WTC11 (cell line): ENCODE measurements at regions not wholly inside any gene's neighbourhood (a gene's known extent, or its start where the extent isn't known, plus 50 kb on each side); places are given as distances from the start of the nearest gene placed in this dataset.

Source experiments
- ATAC-seq: fragments of 200-7000 bp; cut with Tn5 transposase; 2 replicates; pipeline ENCODE4 v1.10.0; 2021; ENCODE audit warnings: mild to moderate bottlenecking, moderate library complexity
- CTCF ChIA-PET: fragments of 300-600 bp; sonication (Branson Sonifier 250); formaldehyde crosslinking; loops from one replicate; lab custom pipeline; 2021; ENCODE audit warnings: antibody characterized with exemption; lab: Charles Lee
- POLR2A ChIA-PET: fragments of 350-600 bp; sonication (Branson Sonifier 250); formaldehyde crosslinking; loops from one replicate; lab custom pipeline; 2021; ENCODE audit warnings: antibody characterized with exemption; lab: Charles Lee
- DNase-seq: peaks from one replicate; pipeline ENCODE4 v3.0.0; 2021; ENCODE audit warnings: low spot score
- H3K27ac Mint-ChIP-seq: 2 replicates; pipeline ENCODE4 v1.8.0; 2021; ENCODE audit warnings: mixed read lengths
- H3K27me3 Mint-ChIP-seq: 2 replicates; pipeline ENCODE4 v1.8.0; 2021; ENCODE audit warnings: low read depth, mild to moderate bottlenecking, moderate library complexity, mixed read lengths
- H3K36me3 Mint-ChIP-seq: 2 replicates; pipeline ENCODE4 v1.8.0; 2021; ENCODE audit warnings: mixed read lengths
- H3K4me1 Mint-ChIP-seq: 2 replicates; pipeline ENCODE4 v1.8.0; 2022; ENCODE audit warnings: mixed read lengths
- H3K4me3 Mint-ChIP-seq: 2 replicates; pipeline ENCODE4 v1.8.0; 2021; ENCODE audit warnings: mild to moderate bottlenecking, moderate library complexity, mixed read lengths
- H3K9me3 Mint-ChIP-seq: 2 replicates; pipeline ENCODE4 v1.8.0; 2021; ENCODE audit warnings: mixed read lengths
- CREB1 ChIP-seq: sonication (generic); formaldehyde crosslinking; IDR thresholded peaks from 2 replicates; pipeline ENCODE4 v1.8.0; 2023; ENCODE audit warnings: mild to moderate bottlenecking, missing genetic modification reagents
- EMX1 ChIP-seq: fragments of 250-450 bp; sonication (Bioruptor Pico); IDR thresholded peaks from 2 replicates; pipeline ENCODE4 v1.8.0; 2021; ENCODE audit warnings: mild to moderate bottlenecking
- FOXP1 ChIP-seq: sonication (generic); formaldehyde crosslinking; IDR thresholded peaks from 2 replicates; pipeline ENCODE4 v1.8.0; 2022; ENCODE audit warnings: missing genetic modification reagents, mild to moderate bottlenecking, moderate library complexity, borderline replicate concordance
- MYBL2 ChIP-seq: sonication (generic); formaldehyde crosslinking; IDR thresholded peaks from 2 replicates; pipeline ENCODE4 v1.8.1; 2023; ENCODE audit warnings: mild to moderate bottlenecking, moderate library complexity, missing genetic modification reagents
- TP53 ChIP-seq: sonication (generic); formaldehyde crosslinking; IDR thresholded peaks from 2 replicates; pipeline ENCODE4 v1.8.1; 2023; ENCODE audit warnings: mild to moderate bottlenecking, missing genetic modification reagents
- ZNF396 ChIP-seq: fragments of 250-450 bp; sonication (Bioruptor Pico); IDR thresholded peaks from 2 replicates; pipeline ENCODE4 v1.8.0; 2021; ENCODE audit warnings: mild to moderate bottlenecking, moderate library complexity, borderline replicate concordance
- TF ChIP-seq, protein P1 (sequence below): sonication (generic); formaldehyde crosslinking; IDR thresholded peaks from 2 replicates; pipeline ENCODE4 v1.8.0; 2023; ENCODE audit warnings: mild to moderate bottlenecking, missing genetic modification reagents
- TF ChIP-seq, protein P2 (sequence below): fragments of 250-450 bp; sonication (Bioruptor Pico); IDR thresholded peaks from 2 replicates; pipeline ENCODE4 v1.8.0; 2021; ENCODE audit warnings: mild to moderate bottlenecking
- TF ChIP-seq, protein P3 (sequence below): sonication (generic); formaldehyde crosslinking; conservative IDR thresholded peaks from 2 replicates; pipeline ENCODE4 v1.8.1; 2023; ENCODE audit warnings: mild to moderate bottlenecking, low read depth, missing genetic modification reagents, moderate library complexity
- TF ChIP-seq, protein P4 (sequence below): fragments of 250-450 bp; sonication (Bioruptor Pico); IDR thresholded peaks from 2 replicates; pipeline ENCODE4 v1.9.0; 2021; ENCODE audit warnings: mild to moderate bottlenecking
- TF ChIP-seq, protein P5 (sequence below): sonication (generic); formaldehyde crosslinking; IDR thresholded peaks from 2 replicates; pipeline ENCODE4 v1.8.1; 2022; ENCODE audit warnings: mild to moderate bottlenecking, missing genetic modification reagents, moderate library complexity, borderline replicate concordance
- TF ChIP-seq, protein P6 (sequence below): sonication (generic); formaldehyde crosslinking; IDR thresholded peaks from 2 replicates; pipeline ENCODE4 v1.8.1; 2023; ENCODE audit warnings: mild to moderate bottlenecking, moderate library complexity, missing genetic modification reagents
- TF ChIP-seq, protein P7 (sequence below): fragments of 250-450 bp; sonication (Bioruptor Pico); conservative IDR thresholded peaks from 2 replicates; pipeline ENCODE4 v1.9.0; 2021; ENCODE audit warnings: mild to moderate bottlenecking
- TF ChIP-seq, protein P8 (sequence below): sonication (generic); formaldehyde crosslinking; IDR thresholded peaks from 2 replicates; pipeline ENCODE4 v1.8.0; 2022; ENCODE audit warnings: mild to moderate bottlenecking, missing genetic modification reagents
- TF ChIP-seq, protein P9 (sequence below): sonication (generic); formaldehyde crosslinking; IDR thresholded peaks from 2 replicates; pipeline ENCODE4 v1.8.1; 2022; ENCODE audit warnings: low read depth, missing genetic modification reagents, borderline replicate concordance

DNA sequence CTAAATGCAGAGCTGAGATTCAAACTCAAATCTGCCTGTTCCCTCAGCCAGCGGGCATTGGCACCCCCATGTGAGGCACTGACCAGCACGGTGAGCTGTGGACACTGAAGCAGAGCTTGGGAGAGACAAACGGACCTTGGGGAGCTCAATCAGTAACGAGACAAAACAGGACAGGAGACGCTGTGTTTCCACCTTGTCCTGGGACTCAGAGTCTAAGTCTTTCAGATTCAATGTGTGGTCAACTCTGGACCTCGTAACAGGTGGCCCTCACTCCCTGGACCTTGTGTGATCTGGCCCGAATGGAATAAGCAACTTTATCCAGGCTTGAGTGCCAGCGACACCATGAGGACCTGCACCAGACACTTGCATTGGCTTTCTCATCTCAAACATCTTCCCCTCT, 232.5 kb downstream of the UACA start (continued):
- TF ChIP-seq, protein P1, sequence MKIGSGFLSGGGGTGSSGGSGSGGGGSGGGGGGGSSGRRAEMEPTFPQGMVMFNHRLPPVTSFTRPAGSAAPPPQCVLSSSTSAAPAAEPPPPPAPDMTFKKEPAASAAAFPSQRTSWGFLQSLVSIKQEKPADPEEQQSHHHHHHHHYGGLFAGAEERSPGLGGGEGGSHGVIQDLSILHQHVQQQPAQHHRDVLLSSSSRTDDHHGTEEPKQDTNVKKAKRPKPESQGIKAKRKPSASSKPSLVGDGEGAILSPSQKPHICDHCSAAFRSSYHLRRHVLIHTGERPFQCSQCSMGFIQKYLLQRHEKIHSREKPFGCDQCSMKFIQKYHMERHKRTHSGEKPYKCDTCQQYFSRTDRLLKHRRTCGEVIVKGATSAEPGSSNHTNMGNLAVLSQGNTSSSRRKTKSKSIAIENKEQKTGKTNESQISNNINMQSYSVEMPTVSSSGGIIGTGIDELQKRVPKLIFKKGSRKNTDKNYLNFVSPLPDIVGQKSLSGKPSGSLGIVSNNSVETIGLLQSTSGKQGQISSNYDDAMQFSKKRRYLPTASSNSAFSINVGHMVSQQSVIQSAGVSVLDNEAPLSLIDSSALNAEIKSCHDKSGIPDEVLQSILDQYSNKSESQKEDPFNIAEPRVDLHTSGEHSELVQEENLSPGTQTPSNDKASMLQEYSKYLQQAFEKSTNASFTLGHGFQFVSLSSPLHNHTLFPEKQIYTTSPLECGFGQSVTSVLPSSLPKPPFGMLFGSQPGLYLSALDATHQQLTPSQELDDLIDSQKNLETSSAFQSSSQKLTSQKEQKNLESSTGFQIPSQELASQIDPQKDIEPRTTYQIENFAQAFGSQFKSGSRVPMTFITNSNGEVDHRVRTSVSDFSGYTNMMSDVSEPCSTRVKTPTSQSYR (CRISPR knock-in tag), result no peak
- TF ChIP-seq, protein P2, sequence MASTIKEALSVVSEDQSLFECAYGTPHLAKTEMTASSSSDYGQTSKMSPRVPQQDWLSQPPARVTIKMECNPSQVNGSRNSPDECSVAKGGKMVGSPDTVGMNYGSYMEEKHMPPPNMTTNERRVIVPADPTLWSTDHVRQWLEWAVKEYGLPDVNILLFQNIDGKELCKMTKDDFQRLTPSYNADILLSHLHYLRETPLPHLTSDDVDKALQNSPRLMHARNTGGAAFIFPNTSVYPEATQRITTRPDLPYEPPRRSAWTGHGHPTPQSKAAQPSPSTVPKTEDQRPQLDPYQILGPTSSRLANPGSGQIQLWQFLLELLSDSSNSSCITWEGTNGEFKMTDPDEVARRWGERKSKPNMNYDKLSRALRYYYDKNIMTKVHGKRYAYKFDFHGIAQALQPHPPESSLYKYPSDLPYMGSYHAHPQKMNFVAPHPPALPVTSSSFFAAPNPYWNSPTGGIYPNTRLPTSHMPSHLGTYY, result no peak
- TF ChIP-seq TP53 (CRISPR knock-in tag) (no peak), EMX1 (CRISPR knock-in tag) (no peak), FOXP1 (no peak), ZNF396 (CRISPR knock-in tag) (no peak)
- TF ChIP-seq, protein P3, sequence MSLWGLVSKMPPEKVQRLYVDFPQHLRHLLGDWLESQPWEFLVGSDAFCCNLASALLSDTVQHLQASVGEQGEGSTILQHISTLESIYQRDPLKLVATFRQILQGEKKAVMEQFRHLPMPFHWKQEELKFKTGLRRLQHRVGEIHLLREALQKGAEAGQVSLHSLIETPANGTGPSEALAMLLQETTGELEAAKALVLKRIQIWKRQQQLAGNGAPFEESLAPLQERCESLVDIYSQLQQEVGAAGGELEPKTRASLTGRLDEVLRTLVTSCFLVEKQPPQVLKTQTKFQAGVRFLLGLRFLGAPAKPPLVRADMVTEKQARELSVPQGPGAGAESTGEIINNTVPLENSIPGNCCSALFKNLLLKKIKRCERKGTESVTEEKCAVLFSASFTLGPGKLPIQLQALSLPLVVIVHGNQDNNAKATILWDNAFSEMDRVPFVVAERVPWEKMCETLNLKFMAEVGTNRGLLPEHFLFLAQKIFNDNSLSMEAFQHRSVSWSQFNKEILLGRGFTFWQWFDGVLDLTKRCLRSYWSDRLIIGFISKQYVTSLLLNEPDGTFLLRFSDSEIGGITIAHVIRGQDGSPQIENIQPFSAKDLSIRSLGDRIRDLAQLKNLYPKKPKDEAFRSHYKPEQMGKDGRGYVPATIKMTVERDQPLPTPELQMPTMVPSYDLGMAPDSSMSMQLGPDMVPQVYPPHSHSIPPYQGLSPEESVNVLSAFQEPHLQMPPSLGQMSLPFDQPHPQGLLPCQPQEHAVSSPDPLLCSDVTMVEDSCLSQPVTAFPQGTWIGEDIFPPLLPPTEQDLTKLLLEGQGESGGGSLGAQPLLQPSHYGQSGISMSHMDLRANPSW, result no peak
- TF ChIP-seq, protein P4, sequence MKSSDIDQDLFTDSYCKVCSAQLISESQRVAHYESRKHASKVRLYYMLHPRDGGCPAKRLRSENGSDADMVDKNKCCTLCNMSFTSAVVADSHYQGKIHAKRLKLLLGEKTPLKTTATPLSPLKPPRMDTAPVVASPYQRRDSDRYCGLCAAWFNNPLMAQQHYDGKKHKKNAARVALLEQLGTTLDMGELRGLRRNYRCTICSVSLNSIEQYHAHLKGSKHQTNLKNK (CRISPR knock-in tag), result no peak
- TF ChIP-seq, protein P5, sequence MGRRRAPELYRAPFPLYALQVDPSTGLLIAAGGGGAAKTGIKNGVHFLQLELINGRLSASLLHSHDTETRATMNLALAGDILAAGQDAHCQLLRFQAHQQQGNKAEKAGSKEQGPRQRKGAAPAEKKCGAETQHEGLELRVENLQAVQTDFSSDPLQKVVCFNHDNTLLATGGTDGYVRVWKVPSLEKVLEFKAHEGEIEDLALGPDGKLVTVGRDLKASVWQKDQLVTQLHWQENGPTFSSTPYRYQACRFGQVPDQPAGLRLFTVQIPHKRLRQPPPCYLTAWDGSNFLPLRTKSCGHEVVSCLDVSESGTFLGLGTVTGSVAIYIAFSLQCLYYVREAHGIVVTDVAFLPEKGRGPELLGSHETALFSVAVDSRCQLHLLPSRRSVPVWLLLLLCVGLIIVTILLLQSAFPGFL, result no peak
- TF ChIP-seq, protein P6, sequence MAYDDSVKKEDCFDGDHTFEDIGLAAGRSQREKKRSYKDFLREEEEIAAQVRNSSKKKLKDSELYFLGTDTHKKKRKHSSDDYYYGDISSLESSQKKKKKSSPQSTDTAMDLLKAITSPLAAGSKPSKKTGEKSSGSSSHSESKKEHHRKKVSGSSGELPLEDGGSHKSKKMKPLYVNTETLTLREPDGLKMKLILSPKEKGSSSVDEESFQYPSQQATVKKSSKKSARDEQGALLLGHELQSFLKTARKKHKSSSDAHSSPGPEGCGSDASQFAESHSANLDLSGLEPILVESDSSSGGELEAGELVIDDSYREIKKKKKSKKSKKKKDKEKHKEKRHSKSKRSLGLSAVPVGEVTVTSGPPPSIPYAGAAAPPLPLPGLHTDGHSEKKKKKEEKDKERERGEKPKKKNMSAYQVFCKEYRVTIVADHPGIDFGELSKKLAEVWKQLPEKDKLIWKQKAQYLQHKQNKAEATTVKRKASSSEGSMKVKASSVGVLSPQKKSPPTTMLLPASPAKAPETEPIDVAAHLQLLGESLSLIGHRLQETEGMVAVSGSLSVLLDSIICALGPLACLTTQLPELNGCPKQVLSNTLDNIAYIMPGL (CRISPR knock-in tag), result no peak
- TF ChIP-seq, protein P7, sequence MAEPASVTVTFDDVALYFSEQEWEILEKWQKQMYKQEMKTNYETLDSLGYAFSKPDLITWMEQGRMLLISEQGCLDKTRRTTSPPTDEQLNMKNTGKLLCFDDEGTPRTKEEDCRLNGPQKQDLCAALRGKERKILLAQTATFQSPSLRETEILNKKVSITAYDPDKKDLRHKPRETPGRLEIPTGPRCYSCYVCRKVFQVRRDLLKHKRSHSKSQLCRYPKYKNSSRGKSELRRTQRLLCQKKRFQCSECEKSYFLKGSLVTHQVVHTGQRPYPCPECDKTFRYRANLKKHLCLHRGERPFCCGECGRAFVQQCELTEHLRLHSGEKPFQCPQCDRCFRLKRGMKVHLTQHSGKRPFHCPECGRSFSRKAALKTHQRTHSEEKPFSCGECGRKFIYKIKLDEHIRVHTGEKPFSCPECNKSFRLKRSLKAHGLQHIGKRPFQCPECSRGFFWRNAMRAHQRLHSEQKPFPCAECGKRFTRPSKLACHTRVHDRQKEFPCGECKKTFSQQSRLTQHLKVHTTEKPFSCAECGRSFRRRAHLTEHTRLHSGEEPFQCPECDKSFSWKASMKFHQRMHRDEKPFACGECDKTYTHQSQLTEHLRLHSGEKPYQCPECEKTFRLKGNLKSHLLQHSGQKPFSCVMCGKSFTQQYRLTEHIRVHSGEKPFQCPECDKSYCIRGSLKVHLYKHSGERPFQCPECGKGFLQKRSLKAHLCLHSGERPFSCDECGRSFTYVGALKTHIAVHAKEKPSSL, result no peak

DNA sequence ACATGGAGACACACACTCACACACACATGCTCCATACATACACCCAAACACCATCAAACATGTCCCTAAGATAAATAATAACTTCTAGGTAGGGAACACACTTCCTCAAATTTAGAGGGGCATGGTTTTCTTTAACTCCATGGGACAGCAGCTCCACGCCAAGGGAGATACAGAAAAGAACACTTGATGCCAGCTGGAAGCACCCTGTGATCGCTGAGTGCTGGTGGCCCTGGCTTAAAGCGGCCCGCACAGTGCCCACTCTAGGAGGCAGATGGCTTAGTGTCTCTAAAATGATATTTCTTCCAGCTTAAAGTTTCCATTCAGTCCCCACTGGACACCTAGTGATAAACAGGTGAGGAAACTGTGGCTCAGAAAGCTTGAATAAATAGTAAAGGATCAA, 232.9 kb downstream of the UACA start:
- ChIA-PET CTCF (interaction anchor here (0.9 kb wide), 1 partner anchor 26 kb away, joined by 3 read pairs; no protein-coding TSS in a partner anchor), POLR2A (interaction anchor here (0.7 kb wide), 1 partner anchor 29 kb away, joined by 3 read pairs; no protein-coding TSS in a partner anchor)
- ATAC-seq (no peak), DNase-seq (no peak)
- peaks cover 25% of the 10 kb centered on the region for H3K4me1 Mint-ChIP-seq
- no peak overlapping the region for H3K4me3 Mint-ChIP-seq
- no peak overlapping the region for H3K27ac Mint-ChIP-seq
- no peaks in the 10 kb centered on the region for H3K36me3 Mint-ChIP-seq
- no peaks in the 10 kb centered on the region for H3K9me3 Mint-ChIP-seq
- no peaks in the 10 kb centered on the region; the same call in 1 of the 2 replicates for H3K27me3 Mint-ChIP-seq
- TF ChIP-seq, protein P8, sequence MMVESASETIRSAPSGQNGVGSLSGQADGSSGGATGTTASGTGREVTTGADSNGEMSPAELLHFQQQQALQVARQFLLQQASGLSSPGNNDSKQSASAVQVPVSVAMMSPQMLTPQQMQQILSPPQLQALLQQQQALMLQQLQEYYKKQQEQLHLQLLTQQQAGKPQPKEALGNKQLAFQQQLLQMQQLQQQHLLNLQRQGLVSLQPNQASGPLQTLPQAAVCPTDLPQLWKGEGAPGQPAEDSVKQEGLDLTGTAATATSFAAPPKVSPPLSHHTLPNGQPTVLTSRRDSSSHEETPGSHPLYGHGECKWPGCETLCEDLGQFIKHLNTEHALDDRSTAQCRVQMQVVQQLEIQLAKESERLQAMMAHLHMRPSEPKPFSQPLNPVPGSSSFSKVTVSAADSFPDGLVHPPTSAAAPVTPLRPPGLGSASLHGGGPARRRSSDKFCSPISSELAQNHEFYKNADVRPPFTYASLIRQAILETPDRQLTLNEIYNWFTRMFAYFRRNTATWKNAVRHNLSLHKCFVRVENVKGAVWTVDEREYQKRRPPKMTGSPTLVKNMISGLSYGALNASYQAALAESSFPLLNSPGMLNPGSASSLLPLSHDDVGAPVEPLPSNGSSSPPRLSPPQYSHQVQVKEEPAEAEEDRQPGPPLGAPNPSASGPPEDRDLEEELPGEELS (CRISPR knock-in tag), result no peak
- TF ChIP-seq, protein P2, result no peak
- TF ChIP-seq, protein P9, sequence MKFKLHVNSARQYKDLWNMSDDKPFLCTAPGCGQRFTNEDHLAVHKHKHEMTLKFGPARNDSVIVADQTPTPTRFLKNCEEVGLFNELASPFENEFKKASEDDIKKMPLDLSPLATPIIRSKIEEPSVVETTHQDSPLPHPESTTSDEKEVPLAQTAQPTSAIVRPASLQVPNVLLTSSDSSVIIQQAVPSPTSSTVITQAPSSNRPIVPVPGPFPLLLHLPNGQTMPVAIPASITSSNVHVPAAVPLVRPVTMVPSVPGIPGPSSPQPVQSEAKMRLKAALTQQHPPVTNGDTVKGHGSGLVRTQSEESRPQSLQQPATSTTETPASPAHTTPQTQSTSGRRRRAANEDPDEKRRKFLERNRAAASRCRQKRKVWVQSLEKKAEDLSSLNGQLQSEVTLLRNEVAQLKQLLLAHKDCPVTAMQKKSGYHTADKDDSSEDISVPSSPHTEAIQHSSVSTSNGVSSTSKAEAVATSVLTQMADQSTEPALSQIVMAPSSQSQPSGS (CRISPR knock-in tag), result no peak
- TF ChIP-seq CREB1 (CRISPR knock-in tag), result no peak
- no peak for TF ChIP-seq MYBL2 (CRISPR knock-in tag)
